Osteoblast (primary cell): ENCODE measurements at regions not wholly inside any gene's neighbourhood (a gene's known extent, or its start where the extent isn't known, plus 50 kb on each side); places are given as distances from the start of the nearest gene placed in this dataset.

ENCODE experiments used
- DNase-seq: peaks from one replicate; pipeline ENCODE4 v3.0.0; 2011; ENCODE audit warnings: low spot score, mixed read lengths; ENCODE audit not compliant: insufficient read length; ENCODE audit errors: missing footprints
- H2AFZ ChIP-seq: 2 replicates; pipeline ENCODE4 v1.6.0; 2011; ENCODE audit warnings: mild to moderate bottlenecking, low read length
- H3K27ac ChIP-seq: 2 replicates; pipeline ENCODE4 v1.5.1; 2011; ENCODE audit warnings: mild to moderate bottlenecking, low read depth, low read length, moderate library complexity
- H3K27me3 ChIP-seq: 2 replicates; pipeline ENCODE4 v1.6.0; 2012; ENCODE audit warnings: mild to moderate bottlenecking, control low read depth, inconsistent platforms, low read length, moderate library complexity; ENCODE audit not compliant: insufficient read depth
- H3K36me3 ChIP-seq: 2 replicates; pipeline ENCODE4 v1.5.1; 2011; ENCODE audit warnings: mild to moderate bottlenecking, low read length, control low read depth, moderate library complexity; ENCODE audit not compliant: insufficient read depth
- H3K4me1 ChIP-seq: 2 replicates; pipeline ENCODE4 v1.5.1; 2011; ENCODE audit warnings: mild to moderate bottlenecking, low read length, control low read depth, moderate library complexity; ENCODE audit not compliant: insufficient read depth
- H3K4me2 ChIP-seq: 2 replicates; pipeline ENCODE4 v1.6.0; 2011; ENCODE audit warnings: mild to moderate bottlenecking, low read length; ENCODE audit not compliant: insufficient read depth
- H3K4me3 ChIP-seq: fragments of 200-600 bp; sonication (generic); 3 replicates; pipeline ENCODE4 v1.5.1; 2012; ENCODE audit warnings: mild to moderate bottlenecking, low read length, inconsistent platforms; ENCODE audit not compliant: insufficient read depth
- H3K79me2 ChIP-seq: 2 replicates; pipeline ENCODE4 v1.6.0; 2012; ENCODE audit warnings: mild to moderate bottlenecking, low read length, control low read depth, inconsistent platforms; ENCODE audit not compliant: insufficient read depth
- H3K9me3 ChIP-seq: 2 replicates; pipeline ENCODE4 v1.5.1; 2011; ENCODE audit warnings: low read depth, low read length, control low read depth
- H4K20me1 ChIP-seq: 2 replicates; pipeline ENCODE4 v1.6.0; 2012; ENCODE audit warnings: mild to moderate bottlenecking, low read length, control low read depth; ENCODE audit not compliant: insufficient read depth
- TF ChIP-seq, protein P1 (sequence below): IDR thresholded peaks from 2 replicates; pipeline ENCODE4 v1.5.1; 2011; ENCODE audit warnings: mild to moderate bottlenecking, low read depth, low read length, moderate library complexity; ENCODE audit errors: extremely low read depth

- no peaks in the 10 kb centered on the region for H3K36me3 ChIP-seq
- H3K27ac ChIP-seq = no peak overlapping the region
- no peak overlapping the region for H2AFZ ChIP-seq
- H3K4me3 ChIP-seq = no peak overlapping the region
- no peak for DNase-seq
- no peaks in the 10 kb centered on the region for H3K27me3 ChIP-seq
- no peak overlapping the region for H3K4me2 ChIP-seq
- TF ChIP-seq, protein P1, sequence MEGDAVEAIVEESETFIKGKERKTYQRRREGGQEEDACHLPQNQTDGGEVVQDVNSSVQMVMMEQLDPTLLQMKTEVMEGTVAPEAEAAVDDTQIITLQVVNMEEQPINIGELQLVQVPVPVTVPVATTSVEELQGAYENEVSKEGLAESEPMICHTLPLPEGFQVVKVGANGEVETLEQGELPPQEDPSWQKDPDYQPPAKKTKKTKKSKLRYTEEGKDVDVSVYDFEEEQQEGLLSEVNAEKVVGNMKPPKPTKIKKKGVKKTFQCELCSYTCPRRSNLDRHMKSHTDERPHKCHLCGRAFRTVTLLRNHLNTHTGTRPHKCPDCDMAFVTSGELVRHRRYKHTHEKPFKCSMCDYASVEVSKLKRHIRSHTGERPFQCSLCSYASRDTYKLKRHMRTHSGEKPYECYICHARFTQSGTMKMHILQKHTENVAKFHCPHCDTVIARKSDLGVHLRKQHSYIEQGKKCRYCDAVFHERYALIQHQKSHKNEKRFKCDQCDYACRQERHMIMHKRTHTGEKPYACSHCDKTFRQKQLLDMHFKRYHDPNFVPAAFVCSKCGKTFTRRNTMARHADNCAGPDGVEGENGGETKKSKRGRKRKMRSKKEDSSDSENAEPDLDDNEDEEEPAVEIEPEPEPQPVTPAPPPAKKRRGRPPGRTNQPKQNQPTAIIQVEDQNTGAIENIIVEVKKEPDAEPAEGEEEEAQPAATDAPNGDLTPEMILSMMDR = no peak
- no peaks in the 10 kb centered on the region for H3K4me1 ChIP-seq
- no peaks in the 10 kb centered on the region for H3K9me3 ChIP-seq
- no peaks in the 10 kb centered on the region for H4K20me1 ChIP-seq
- H3K79me2 ChIP-seq = no peaks in the 10 kb centered on the region
Observed at GRCh38 chr1:30540611-30541192, 182.7 kb downstream of the MATN1 start.

DNA sequence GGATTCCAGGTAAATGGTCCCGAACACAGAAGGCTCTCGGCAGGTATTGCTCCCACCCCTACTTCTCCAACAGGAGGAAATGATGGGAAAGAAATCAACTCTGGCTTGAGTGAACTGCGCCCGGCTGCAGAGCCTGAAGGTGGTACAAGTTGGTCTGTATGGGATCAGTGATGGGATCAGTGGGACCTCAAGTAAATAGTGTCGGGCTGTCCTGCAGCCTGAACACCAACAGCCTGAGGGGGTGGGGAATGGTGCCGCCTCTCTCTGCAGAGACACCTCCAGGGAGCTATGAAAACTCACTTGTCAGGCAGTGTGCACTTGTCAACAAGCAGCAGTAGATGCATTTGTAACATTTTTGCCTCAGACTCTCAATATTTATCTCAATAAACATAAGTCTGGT is 183.5 kb downstream of the MATN1 start:
- no peak overlapping the region for H3K4me2 ChIP-seq
- H3K27me3 ChIP-seq = no peaks in the 10 kb centered on the region
- H3K27ac ChIP-seq = no peak overlapping the region
- TF ChIP-seq, protein P1 = no peak
- DNase-seq = no peak
- H4K20me1 ChIP-seq = no peaks in the 10 kb centered on the region
- H3K4me1 ChIP-seq = no peaks in the 10 kb centered on the region
- H3K9me3 ChIP-seq = no peaks in the 10 kb centered on the region
- H2AFZ ChIP-seq = no peak overlapping the region
- no peak overlapping the region for H3K4me3 ChIP-seq
- no peaks in the 10 kb centered on the region for H3K79me2 ChIP-seq
- H3K36me3 ChIP-seq = no peaks in the 10 kb centered on the region

GRCh38 chr1:30538993-30539867 is 184.2 kb downstream of the MATN1 start:
- no peak overlapping the region for H3K4me2 ChIP-seq
- no peak for DNase-seq
- H3K27ac ChIP-seq = no peak overlapping the region
- H3K27me3 ChIP-seq = no peaks in the 10 kb centered on the region
- no peaks in the 10 kb centered on the region for H3K4me1 ChIP-seq
- no peaks in the 10 kb centered on the region for H4K20me1 ChIP-seq
- no peaks in the 10 kb centered on the region for H3K9me3 ChIP-seq
- no peaks in the 10 kb centered on the region for H3K79me2 ChIP-seq
- no peak overlapping the region for H3K4me3 ChIP-seq
- no peaks in the 10 kb centered on the region for H3K36me3 ChIP-seq
- TF ChIP-seq, protein P1 = no peak
- no peak overlapping the region for H2AFZ ChIP-seq

DNA sequence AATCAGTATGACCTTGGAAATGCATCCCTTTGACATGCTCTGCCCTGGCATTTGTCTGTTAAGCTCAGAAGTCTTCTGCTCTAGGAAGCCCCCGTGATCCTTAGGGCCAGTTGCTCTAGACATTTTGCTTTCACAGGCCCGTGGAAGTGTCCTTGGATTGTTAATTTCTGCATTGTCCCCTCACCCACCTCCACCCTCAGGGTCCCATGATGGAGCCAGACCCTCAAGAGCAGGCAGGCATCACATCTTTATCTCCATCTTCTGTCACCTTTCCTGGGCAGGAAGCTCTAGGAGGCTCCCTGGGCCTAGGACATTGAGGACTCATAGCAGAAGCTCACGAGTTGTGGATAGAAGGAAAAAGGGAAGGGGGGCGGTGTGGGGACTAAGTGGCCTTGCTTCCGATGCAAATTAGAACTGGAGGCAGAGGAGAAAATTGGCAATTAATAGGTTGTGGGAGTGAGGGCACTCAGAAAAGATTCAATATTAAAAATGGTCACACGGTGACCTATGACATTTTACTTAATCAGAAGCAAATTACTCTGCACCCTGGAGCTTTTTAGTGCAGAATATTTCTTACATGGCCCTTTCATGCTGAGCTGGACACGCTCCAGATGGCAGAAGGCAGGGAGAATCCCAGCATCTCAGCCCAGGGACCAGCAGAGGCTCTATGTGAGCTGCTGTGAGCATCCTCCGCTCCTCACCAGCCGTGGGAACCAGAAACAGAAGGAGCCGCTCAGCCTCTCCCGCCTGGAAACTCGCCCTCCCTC is 185.0 kb downstream of the MATN1 start:
- H3K27me3 ChIP-seq = no peaks in the 10 kb centered on the region
- TF ChIP-seq, protein P1 = no peak
- no peaks in the 10 kb centered on the region for H3K4me1 ChIP-seq
- H3K27ac ChIP-seq = no peak overlapping the region
- H3K36me3 ChIP-seq = no peaks in the 10 kb centered on the region
- no peaks in the 10 kb centered on the region for H3K9me3 ChIP-seq
- no peak overlapping the region for H3K4me2 ChIP-seq
- H3K79me2 ChIP-seq = no peaks in the 10 kb centered on the region
- H2AFZ ChIP-seq = no peak overlapping the region
- no peak for DNase-seq
- no peak overlapping the region for H3K4me3 ChIP-seq
- H4K20me1 ChIP-seq = no peaks in the 10 kb centered on the region
